IPS-15b (cell line): ENCODE measurements at regions not wholly inside any gene's neighbourhood (a gene's known extent, or its start where the extent isn't known, plus 50 kb on each side); places are given as distances from the start of the nearest gene placed in this dataset.

ENCODE experiments used
- H3K27me3 ChIP-seq: one replicate; pipeline ENCODE4 v1.6.1; 2013; ENCODE audit warnings: low read length; ENCODE audit not compliant: control insufficient read depth, insufficient read depth
- H3K36me3 ChIP-seq: one replicate; pipeline ENCODE4 v1.6.1; 2013; ENCODE audit warnings: low read length; ENCODE audit not compliant: control insufficient read depth, insufficient read depth
- H3K4me1 ChIP-seq: one replicate; pipeline ENCODE4 v1.6.1; 2013; ENCODE audit warnings: mild to moderate bottlenecking, low read length; ENCODE audit not compliant: control insufficient read depth, insufficient read depth
- H3K4me3 ChIP-seq: one replicate; pipeline ENCODE4 v1.5.1; 2013; ENCODE audit warnings: low read depth, low read length
- H3K9ac ChIP-seq: one replicate; pipeline ENCODE4 v1.6.1; 2013; ENCODE audit warnings: low read depth, mild to moderate bottlenecking, low read length
- H3K9me3 ChIP-seq: one replicate; pipeline ENCODE4 v1.6.1; 2013; ENCODE audit warnings: mild to moderate bottlenecking, low read length; ENCODE audit not compliant: control insufficient read depth, insufficient read depth

DNA sequence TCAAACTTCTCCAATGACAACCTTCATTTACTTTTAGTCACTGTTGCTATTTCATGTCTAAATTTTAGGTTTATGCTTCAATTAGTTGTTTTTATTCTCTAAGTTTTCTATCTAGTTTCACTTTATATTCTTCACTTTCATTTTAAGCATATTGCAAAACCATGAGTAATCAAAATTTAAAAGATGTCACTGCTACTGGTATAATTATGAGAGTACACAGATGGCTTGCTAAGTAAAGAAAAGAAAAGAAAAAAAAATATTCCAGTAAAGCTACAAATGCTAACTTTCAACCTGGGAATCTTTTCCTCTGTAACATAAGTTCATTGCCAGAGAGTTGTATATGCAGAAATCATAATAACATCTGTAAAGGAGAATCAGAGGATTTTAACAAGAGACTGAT is 1624.7 kb downstream of the PCDH9 start:
- no peak overlapping the region for H3K9ac ChIP-seq
- no peaks in the 10 kb centered on the region for H3K4me1 ChIP-seq
- H3K9me3 ChIP-seq, result no peaks in the 10 kb centered on the region
- no peak overlapping the region for H3K4me3 ChIP-seq
- no peaks in the 10 kb centered on the region for H3K27me3 ChIP-seq
- H3K36me3 ChIP-seq, result no peaks in the 10 kb centered on the region

DNA sequence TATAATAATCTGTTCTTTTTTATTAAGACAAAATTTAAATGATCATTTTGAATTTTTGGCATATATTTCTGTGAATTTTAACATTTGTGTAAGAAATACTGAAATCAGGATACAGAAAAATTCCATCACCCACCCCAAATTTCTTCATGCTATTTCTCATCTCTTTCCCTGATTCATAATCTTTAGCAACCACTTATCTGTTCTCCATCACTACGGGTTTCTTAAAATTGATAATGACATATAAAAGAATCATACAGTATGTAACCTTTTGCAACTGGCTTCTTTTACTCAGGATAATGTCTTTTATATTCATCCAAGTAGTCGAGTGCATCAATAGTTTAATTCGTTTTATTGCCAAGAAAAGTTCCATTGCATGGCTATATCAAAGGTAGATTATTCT is 1627.0 kb downstream of the PCDH9 start:
- Histone ChIP-seq H3K27me3 (no peaks in the 10 kb centered on the region), H3K4me3 (no peak overlapping the region), H3K36me3 (no peaks in the 10 kb centered on the region), H3K4me1 (no peaks in the 10 kb centered on the region), H3K9ac (no peak overlapping the region), H3K9me3 (no peaks in the 10 kb centered on the region)

DNA sequence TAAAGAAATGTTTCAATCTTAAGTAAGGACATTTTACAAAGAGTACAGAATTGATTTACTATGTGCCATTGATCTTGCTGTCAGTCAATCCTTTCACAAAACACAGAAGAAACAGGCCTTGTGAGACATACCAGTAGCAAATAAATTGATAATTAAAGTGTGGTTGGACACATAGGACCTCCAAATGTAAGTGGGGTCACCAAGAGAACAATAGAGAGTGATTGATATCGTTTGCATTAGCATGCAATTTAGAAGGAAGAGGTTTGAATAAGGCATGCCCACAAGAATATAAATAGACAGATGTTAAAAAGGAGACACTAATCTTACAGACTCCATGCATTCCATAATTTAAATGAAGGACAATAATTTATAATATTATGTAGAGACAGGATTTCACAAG is 1628.3 kb downstream of the PCDH9 start:
- Histone ChIP-seq H3K4me1 (no peaks in the 10 kb centered on the region), H3K4me3 (no peak overlapping the region), H3K27me3 (no peaks in the 10 kb centered on the region), H3K9ac (no peak overlapping the region), H3K36me3 (no peaks in the 10 kb centered on the region), H3K9me3 (no peaks in the 10 kb centered on the region)

DNA sequence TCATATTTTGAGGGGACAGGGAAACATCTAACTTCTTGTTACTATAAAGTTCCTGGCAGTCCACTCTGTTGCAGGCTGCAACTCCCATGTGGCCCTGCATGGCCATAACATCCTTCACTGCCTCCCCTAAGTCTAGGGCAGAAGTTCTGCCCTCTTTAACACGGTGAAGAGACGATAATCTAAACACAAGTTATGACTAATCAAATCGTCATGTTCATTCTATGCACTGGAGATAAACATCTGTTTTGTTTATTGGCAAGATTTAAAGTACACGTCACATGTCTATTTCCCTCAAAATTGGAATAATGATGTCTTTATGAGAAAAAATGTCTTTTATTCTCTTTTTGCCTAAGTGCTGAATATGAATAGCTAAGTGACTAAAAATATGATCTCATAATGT is 1629.4 kb downstream of the PCDH9 start:
- Histone ChIP-seq H3K9me3 (no peaks in the 10 kb centered on the region), H3K4me3 (no peak overlapping the region), H3K4me1 (no peaks in the 10 kb centered on the region), H3K36me3 (no peaks in the 10 kb centered on the region), H3K9ac (no peak overlapping the region), H3K27me3 (no peaks in the 10 kb centered on the region)

DNA sequence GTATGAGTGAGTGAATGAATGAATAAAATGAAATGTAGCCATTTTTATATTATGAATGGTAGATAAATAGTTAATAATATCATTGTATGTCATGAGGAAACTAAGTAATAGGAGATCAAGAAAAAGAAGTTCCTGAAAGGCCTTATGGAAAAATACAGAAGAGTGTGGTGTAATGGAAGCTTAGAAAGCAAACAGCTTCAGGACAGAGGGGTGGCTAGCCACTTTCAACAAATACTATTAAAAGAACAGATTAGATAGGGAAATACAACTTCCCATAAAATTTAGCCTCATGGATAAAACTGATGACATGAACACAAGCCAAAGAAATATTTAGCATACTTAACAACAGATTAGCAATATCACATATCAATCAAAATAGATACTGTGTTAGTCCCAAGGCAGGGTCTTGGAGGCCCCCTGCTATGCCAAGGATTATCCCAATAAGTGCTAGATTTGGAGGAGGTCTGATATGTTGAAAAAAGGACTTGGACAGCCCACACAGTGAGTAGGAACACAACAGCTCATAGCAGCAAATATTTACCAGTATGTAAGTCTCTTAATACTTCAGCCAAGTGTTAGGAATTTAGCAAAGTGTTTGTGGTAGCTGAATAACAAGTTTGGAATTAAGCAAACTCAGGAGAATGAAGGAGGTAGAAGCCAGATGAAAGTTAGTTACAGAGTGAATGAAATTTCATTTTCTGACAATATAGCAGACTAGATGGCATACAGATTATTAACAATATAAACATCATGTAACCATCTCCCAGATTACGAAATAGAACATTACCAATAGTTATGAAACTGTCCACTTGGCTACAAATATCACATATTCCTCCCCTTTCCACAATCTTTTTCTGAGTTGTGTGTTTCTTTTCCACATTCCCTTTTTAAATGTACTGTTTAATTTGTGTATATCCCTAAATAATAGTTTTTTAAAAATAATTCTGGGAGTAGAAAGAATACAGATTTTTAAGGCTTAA is 1632.0 kb downstream of the PCDH9 start:
- Histone ChIP-seq H3K4me1 (no peaks in the 10 kb centered on the region), H3K9me3 (no peaks in the 10 kb centered on the region), H3K27me3 (no peaks in the 10 kb centered on the region), H3K9ac (no peak overlapping the region), H3K4me3 (no peak overlapping the region), H3K36me3 (no peaks in the 10 kb centered on the region)

DNA sequence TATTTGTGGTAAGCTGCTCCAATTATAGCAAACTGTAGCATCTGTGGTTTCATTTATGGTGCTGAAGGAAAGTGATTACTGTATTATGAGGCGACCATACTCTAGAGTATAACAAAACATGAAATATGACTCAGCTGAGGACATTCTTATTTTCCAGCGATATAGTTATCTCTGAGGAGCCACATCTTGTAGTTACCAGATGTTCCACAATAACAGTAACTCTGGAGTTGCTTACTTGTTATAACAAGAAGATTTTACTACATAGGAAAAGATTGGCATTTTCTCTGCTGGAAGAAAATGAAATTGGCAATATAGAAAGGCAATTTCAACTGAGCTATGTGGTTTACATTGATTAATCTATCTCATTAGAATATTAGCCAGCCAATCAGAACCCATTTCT is 1634.2 kb downstream of the PCDH9 start:
- Histone ChIP-seq H3K27me3 (no peaks in the 10 kb centered on the region), H3K9ac (no peak overlapping the region), H3K4me1 (no peaks in the 10 kb centered on the region), H3K4me3 (no peak overlapping the region), H3K9me3 (no peaks in the 10 kb centered on the region), H3K36me3 (no peaks in the 10 kb centered on the region)

DNA sequence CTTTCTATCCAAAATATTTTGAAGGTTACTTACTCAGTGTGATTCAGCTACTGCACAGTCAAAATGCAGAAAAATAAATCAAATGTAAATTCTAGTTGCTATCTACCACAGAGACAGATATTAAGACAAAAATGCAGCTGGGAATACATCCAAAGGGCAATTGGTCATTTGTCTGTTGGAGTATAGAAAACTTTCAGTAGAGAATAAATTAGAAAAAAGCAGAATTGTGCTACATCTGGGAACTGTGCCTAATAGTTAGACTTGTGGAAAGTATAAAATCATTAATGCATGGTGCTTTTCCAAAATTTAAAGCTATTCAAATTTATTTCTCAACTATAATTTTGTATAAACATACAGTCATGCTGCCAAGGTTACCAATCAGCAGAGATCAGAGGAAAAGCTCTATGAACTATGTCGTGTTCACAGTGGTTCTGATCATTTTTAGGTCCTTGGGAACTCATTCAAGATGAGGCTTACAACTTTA is 1635.8 kb downstream of the PCDH9 start:
- Histone ChIP-seq H3K27me3 (no peaks in the 10 kb centered on the region), H3K9me3 (no peaks in the 10 kb centered on the region), H3K36me3 (no peaks in the 10 kb centered on the region), H3K4me1 (no peaks in the 10 kb centered on the region), H3K4me3 (no peak overlapping the region), H3K9ac (no peak overlapping the region)

DNA sequence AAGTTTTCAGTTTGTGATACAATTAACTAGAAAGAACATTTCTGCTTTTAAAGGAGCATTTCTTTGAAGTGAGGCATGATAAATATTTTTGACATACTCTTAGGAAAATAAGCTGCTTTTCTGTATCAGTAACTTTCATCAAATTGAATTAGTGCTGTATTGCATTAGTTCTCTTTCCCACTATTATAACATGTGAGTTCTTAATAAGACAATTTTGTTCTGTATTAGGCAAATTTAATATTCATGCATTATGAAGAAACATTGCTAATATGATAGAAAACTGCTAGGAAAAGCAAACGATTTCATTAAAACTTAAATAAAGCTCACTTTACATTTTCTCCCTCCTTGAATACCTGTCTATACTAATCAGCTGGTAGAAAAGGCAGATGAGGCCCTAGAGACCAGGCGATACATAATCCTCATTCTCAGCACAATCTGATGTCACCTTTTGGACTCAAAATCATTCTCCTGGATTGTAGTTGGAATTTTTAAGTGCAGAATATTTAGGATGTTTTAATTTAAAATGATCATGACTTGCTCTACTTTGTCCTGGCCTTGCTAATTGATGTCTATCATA is 1636.8 kb downstream of the PCDH9 start:
- no peaks in the 10 kb centered on the region for H3K4me1 ChIP-seq
- H3K36me3 ChIP-seq, result no peaks in the 10 kb centered on the region
- H3K27me3 ChIP-seq, result no peaks in the 10 kb centered on the region
- no peak overlapping the region for H3K9ac ChIP-seq
- no peak overlapping the region for H3K4me3 ChIP-seq
- H3K9me3 ChIP-seq, result no peaks in the 10 kb centered on the region

DNA sequence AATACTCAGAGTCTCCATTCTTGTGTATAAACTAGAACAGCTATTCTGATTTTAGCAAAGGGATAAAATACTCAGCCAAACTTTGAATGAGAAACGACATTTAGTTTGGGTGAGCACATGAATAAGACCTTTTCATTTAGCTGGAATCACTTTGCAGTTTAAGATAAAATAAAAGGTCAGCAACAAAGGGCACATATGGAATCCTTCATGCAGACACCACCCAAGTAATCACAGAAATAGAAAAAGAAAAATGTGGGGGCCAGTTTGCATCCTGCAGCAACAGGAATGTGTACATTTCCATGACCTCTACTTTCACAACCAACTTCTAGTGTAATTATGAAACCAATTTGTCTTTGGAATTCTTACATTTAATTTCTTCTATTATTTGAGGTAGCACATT is 1637.4 kb downstream of the PCDH9 start:
- H3K4me3 ChIP-seq, result no peak overlapping the region
- no peaks in the 10 kb centered on the region for H3K27me3 ChIP-seq
- no peaks in the 10 kb centered on the region for H3K4me1 ChIP-seq

DNA sequence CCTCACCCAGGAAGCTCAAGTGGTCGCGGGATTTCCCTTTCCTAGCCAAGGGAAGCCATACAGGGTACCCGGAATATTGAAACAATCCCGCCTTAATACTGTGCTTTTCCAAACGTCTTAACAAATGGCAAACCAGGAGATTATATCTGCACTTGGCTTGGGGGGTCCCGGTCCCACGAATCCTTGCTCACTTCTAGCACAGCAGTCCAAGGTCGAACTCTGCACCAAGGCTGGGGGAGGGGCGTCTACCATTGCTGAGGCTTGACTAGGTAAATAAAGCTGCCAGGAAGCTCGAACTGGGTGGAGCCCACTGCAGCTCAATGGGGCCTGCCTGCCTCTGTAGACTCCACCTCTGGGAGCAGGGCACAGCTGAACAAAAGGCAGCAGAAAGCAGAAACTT is 1644.8 kb downstream of the PCDH9 start:
- Histone ChIP-seq H3K4me1 (peaks cover 15% of the 10 kb centered on the region), H3K4me3 (no peak overlapping the region), H3K27me3 (peaks cover 17% of the 10 kb centered on the region), H3K36me3 (no peaks in the 10 kb centered on the region), H3K9ac (no peak overlapping the region), H3K9me3 (no peaks in the 10 kb centered on the region)

More for the DNA sequence above, 1637.4 kb downstream of the PCDH9 start:
- no peaks in the 10 kb centered on the region for H3K9me3 ChIP-seq
- no peak overlapping the region for H3K9ac ChIP-seq
- H3K36me3 ChIP-seq, result no peaks in the 10 kb centered on the region

DNA sequence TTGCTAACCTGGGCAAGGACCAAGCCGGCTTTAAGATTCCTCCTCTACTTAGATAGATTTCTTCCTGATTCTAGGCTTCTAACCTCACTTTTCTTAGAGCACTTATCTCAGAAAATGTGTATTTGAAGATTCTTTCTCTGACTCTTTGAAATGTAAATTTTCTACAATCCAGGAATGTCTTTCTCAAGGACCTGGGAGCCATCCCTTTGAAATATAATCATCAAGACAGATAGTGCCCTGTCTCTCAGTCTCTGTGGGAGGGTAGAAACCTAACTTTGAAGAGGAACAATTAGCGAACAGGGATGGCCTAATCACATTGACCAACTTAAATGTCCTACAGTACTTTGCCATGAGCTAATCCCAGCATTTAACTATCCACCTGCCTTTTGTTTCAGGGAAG is 1646.0 kb downstream of the PCDH9 start:
- Histone ChIP-seq H3K4me1 (peaks cover 15% of the 10 kb centered on the region), H3K27me3 (peaks cover 17% of the 10 kb centered on the region), H3K9ac (no peak overlapping the region), H3K9me3 (no peaks in the 10 kb centered on the region), H3K4me3 (no peak overlapping the region), H3K36me3 (no peaks in the 10 kb centered on the region)

DNA sequence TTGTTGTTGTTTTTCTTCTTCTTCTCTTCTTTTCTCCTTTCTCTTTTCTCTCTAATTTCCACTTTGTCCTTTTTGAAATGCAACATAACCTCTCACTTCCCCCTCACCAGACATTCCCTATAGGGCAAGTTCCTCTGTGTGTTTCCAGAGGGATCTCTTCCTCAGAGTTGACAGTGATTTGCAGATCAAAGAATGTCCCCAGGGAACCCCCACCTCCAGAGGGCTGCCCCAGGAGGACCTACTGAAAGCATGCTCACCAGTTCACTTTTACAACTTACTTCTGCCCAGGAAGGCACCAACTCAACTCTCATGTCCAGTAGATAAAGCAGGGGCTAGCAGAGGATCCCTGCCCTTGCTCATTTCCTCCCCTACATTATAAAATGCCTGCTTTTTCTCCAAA is 1648.0 kb downstream of the PCDH9 start:
- H3K9me3 ChIP-seq, result no peaks in the 10 kb centered on the region
- peaks cover 15% of the 10 kb centered on the region for H3K4me1 ChIP-seq
- peaks cover 17% of the 10 kb centered on the region for H3K27me3 ChIP-seq
- H3K36me3 ChIP-seq, result no peaks in the 10 kb centered on the region
- H3K4me3 ChIP-seq, result no peak overlapping the region
- H3K9ac ChIP-seq, result no peak overlapping the region
